SK-N-SH (cell line): ENCODE measurements at regions not wholly inside any gene's neighbourhood (a gene's known extent, or its start where the extent isn't known, plus 50 kb on each side); places are given as distances from the start of the nearest gene placed in this dataset.

Experiments used
- CTCF ChIA-PET: fragments of 300-600, 350-600 bp; formaldehyde crosslinking; extraction: SDS; loops from one replicate; lab custom pipeline; 2021; lab: Yijun Ruan, JAX
- POLR2A ChIA-PET: fragments of 350-600 bp; sonication (Branson Sonifier 250); formaldehyde crosslinking; extraction: SDS; loops from one replicate; lab custom pipeline; 2020; ENCODE audit warnings: antibody characterized with exemption, inconsistent platforms; lab: Yijun Ruan, JAX
- DNase-seq: peaks from one replicate; pipeline ENCODE4 v3.0.0; 2012
- H2AFZ ChIP-seq: fragments of 200-600 bp; sonication (generic); 2 replicates; pipeline ENCODE4 v1.8.1; 2016; ENCODE audit warnings: antibody characterized with exemption, mild to moderate bottlenecking, low read depth
- H3F3A ChIP-seq: fragments of 200-600 bp; sonication (generic); replicated peaks from 2 replicates; pipeline ENCODE3; 2016; ENCODE audit warnings: antibody characterized with exemption, mild to moderate bottlenecking; ENCODE audit not compliant: insufficient read depth
- H3K27ac ChIP-seq, 2 experiments: fragments of 200-500 bp in 1 of 2; fragments of 200-600 bp in 1 of 2; sonication (Bioruptor generic) in 1 of 2; sonication (generic), shearing (Covaris generic) in 1 of 2; 2 replicates each; pipeline versions ENCODE4 v1.5.1 to v1.6.1; 2014 to 2016; ENCODE audit warnings: low read depth in 2 of 2, inconsistent platforms in 1 of 2, low read length in 1 of 2, mild to moderate bottlenecking in 1 of 2, mixed read lengths in 1 of 2
- H3K27me3 ChIP-seq: fragments of 200-600 bp; sonication (generic), shearing (Covaris generic); 2 replicates; pipeline ENCODE4 v1.6.1; 2016; ENCODE audit warnings: mixed run types; ENCODE audit not compliant: insufficient read depth
- H3K36me3 ChIP-seq, 2 experiments: fragments of 200-500 bp in 1 of 2; fragments of 200-600 bp in 1 of 2; sonication (Bioruptor generic) in 1 of 2; sonication (generic) in 1 of 2; replicated peaks in 1 of 2; 2 replicates each; pipeline versions ENCODE3 to v1.5.1; 2014 to 2016; ENCODE audit warnings: low read length in 1 of 2, mild to moderate bottlenecking in 1 of 2; ENCODE audit not compliant: insufficient read depth in 2 of 2, control insufficient read depth in 1 of 2
- H3K4me1 ChIP-seq, 2 experiments: fragments of 200-500 bp in 1 of 2; fragments of 200-600 bp in 1 of 2; sonication (Bioruptor generic) in 1 of 2; sonication (generic), shearing (Covaris generic) in 1 of 2; 2 replicates each; pipeline versions ENCODE4 v1.5.1 to v1.6.1; 2014 to 2016; ENCODE audit warnings: low read depth in 1 of 2, low read length in 1 of 2, mixed run types in 1 of 2; ENCODE audit not compliant: insufficient read depth in 2 of 2, control insufficient read depth in 1 of 2
- H3K4me2 ChIP-seq: fragments of 200-600 bp; sonication (generic), shearing (Covaris generic); 2 replicates; pipeline ENCODE4 v1.6.1; 2017; ENCODE audit warnings: mixed run types
- H3K4me3 ChIP-seq, 2 experiments: fragments of 200-500 bp in 1 of 2; fragments of 200-600 bp in 1 of 2; sonication (Bioruptor generic) in 1 of 2; sonication (generic), shearing (Covaris generic) in 1 of 2; 2 replicates each; pipeline versions ENCODE4 v1.5.1 to v1.8.1; 2014 to 2016; ENCODE audit warnings: low read depth in 2 of 2, inconsistent platforms in 1 of 2, low read length in 1 of 2, mild to moderate bottlenecking in 1 of 2, mixed read lengths in 1 of 2, moderate library complexity in 1 of 2
- H3K79me2 ChIP-seq: fragments of 200-600 bp; sonication (generic); 2 replicates; pipeline ENCODE4 v1.8.1; 2017; ENCODE audit warnings: mild to moderate bottlenecking; ENCODE audit not compliant: insufficient read depth
- H3K9ac ChIP-seq: fragments of 200-600 bp; sonication (generic); 2 replicates; pipeline ENCODE4 v1.6.1; 2017; ENCODE audit warnings: mixed run types
- H3K9me2 ChIP-seq: fragments of 200-600 bp; sonication (generic); 2 replicates; pipeline ENCODE4 v1.6.1; 2017; ENCODE audit warnings: mixed run types
- H3K9me3 ChIP-seq: fragments of 200-600 bp; sonication (generic); 2 replicates; pipeline ENCODE4 v1.6.1; 2017; ENCODE audit warnings: mixed run types, mild to moderate bottlenecking, moderate library complexity
- H4K20me1 ChIP-seq: fragments of 200-600 bp; sonication (generic); 2 replicates; pipeline ENCODE4 v1.6.1; 2017; ENCODE audit warnings: mild to moderate bottlenecking, mixed run types; ENCODE audit not compliant: insufficient read depth
- CHD2 ChIP-seq: fragments of 150-350 bp; IDR thresholded peaks from 2 replicates; pipeline ENCODE4 v1.6.1; 2018; ENCODE audit warnings: low read length; ENCODE audit not compliant: partially characterized antibody
- EZH2phosphoT487 ChIP-seq: fragments of 200-600 bp; sonication (generic); IDR thresholded peaks from 2 replicates; pipeline ENCODE4 v1.6.1; 2017; ENCODE audit warnings: low read depth, mixed run types, mild to moderate bottlenecking, antibody characterized with exemption, moderate library complexity, borderline replicate concordance
- FOSL2 ChIP-seq: IDR thresholded peaks from 2 replicates; pipeline ENCODE4 v1.4.0; 2012; ENCODE audit warnings: low read depth, mild to moderate bottlenecking, moderate library complexity, borderline replicate concordance
- FOXJ3 ChIP-seq: sonication (generic); formaldehyde crosslinking; IDR thresholded peaks from 2 replicates; pipeline ENCODE4 v1.5.1; 2020; ENCODE audit warnings: mild to moderate bottlenecking, missing genetic modification reagents
- GABPA ChIP-seq: IDR thresholded peaks from 2 replicates; pipeline ENCODE4 v1.4.0; 2012; ENCODE audit warnings: low read depth, mild to moderate bottlenecking
- MEF2A ChIP-seq: IDR thresholded peaks from 2 replicates; pipeline ENCODE4 v1.4.0; 2012; ENCODE audit warnings: low read depth, borderline replicate concordance
- POLR2AphosphoS5 ChIP-seq: IDR thresholded peaks from 2 replicates; pipeline ENCODE4 v1.6.1; 2012; ENCODE audit warnings: low read depth, low read length
- RCOR1 ChIP-seq: fragments of 150-350 bp; IDR thresholded peaks from 2 replicates; pipeline ENCODE4 v1.6.1; 2017; ENCODE audit warnings: antibody characterized with exemption, low read length
- REST ChIP-seq: IDR thresholded peaks from 2 replicates; pipeline ENCODE4 v1.6.1; 2012; ENCODE audit warnings: mild to moderate bottlenecking, low read depth, low read length, moderate library complexity
- RFX5 ChIP-seq: IDR thresholded peaks from 2 replicates; pipeline ENCODE4 v1.6.1; 2012; ENCODE audit warnings: mild to moderate bottlenecking, improper control_type of control experiment, low read length
- SMC3 ChIP-seq: IDR thresholded peaks from 2 replicates; pipeline ENCODE4 v1.6.1; 2012; ENCODE audit warnings: low read depth, low read length, improper control_type of control experiment
- USF1 ChIP-seq: IDR thresholded peaks from 2 replicates; pipeline ENCODE4 v1.4.0; 2012; ENCODE audit warnings: low read depth, borderline replicate concordance
- YY1 ChIP-seq: IDR thresholded peaks from 2 replicates; pipeline ENCODE4 v1.4.0; 2012; ENCODE audit warnings: low read depth, mild to moderate bottlenecking
- WGBS: methylation state at CpG from one replicate; pipeline ENCODE4 v1.1.6; 2017; ENCODE audit warnings: low lambda C conversion rate; 5-methylcytosine and 5-hydroxymethylcytosine counted together
- TF ChIP-seq, protein P1 (sequence below): fragments of 200-600 bp; sonication (generic); IDR thresholded peaks from 2 replicates; pipeline ENCODE4 v1.6.1; 2017; ENCODE audit warnings: antibody characterized with exemption, mild to moderate bottlenecking, moderate library complexity
- TF ChIP-seq, protein P2 (sequence below): IDR thresholded peaks from 2 replicates; pipeline ENCODE4 v1.4.0; 2012; ENCODE audit warnings: low read depth, borderline replicate concordance
- TF ChIP-seq, protein P3 (sequence below): fragments of 150-350 bp; IDR thresholded peaks from 2 replicates; pipeline ENCODE4 v1.6.1; 2016; ENCODE audit warnings: mild to moderate bottlenecking, low read depth, low read length

- no peaks in the 10 kb centered on the region for H3K4me1 ChIP-seq
- H3K4me2 ChIP-seq = no peak overlapping the region
- WGBS = 48% methylated on average over 12 of the region's 21 CpGs
- no peaks in the 10 kb centered on the region for H3K79me2 ChIP-seq
- no peak overlapping the region for H3K9ac ChIP-seq
- no peak overlapping the region for H3K4me3 ChIP-seq
- no peaks in the 10 kb centered on the region for H3K36me3 ChIP-seq
- H2AFZ ChIP-seq = no peak overlapping the region
- no peak for TF ChIP-seq RFX5
- H4K20me1 ChIP-seq = no peaks in the 10 kb centered on the region
- H3K27me3 ChIP-seq = no peaks in the 10 kb centered on the region
- POLR2A ChIA-PET = no interaction called here
- no peaks in the 10 kb centered on the region for H3F3A ChIP-seq
- no peaks in the 10 kb centered on the region for H3K9me2 ChIP-seq
- DNase-seq = no peak
- H3K9me3 ChIP-seq = no peaks in the 10 kb centered on the region
- no peak overlapping the region for H3K27ac ChIP-seq
- CTCF ChIA-PET = no interaction called here
Measured at GRCh38 chr6:168198302-168199180, 119.5 kb upstream of the FRMD1 start.

DNA sequence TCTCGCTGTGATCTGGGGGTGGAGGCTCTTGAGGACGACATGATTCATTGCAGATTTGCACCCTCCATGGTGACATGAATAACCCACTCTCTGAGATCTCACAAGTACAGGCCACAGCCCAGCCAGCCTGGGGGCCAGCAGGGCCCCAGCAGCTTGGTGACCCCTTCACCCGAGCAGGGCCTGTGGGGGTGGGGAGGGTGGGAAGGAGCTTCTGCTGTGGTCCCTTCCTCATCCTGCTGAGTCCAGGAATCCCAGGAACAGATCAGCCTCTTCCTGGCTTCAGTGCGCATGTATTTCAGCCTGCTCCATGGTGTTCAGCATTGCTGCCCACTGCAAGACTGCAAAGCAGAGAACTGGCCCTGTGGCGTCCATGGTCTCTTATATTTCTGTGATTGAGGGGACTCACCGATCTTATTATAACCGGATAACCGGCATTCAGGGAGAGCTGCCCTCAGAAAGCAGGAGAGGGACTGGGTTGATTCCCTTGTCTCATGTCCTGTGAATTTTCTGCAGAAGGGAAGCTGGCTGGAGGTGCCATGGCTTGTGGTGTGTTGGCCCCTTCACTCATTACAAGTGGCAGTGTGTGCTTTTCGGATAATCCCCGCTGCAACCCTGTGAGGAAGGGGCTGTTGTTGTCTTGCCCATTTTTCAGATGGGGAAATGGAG is 118.8 kb upstream of the FRMD1 start:
- Histone ChIP-seq H3K4me1 (no peaks in the 10 kb centered on the region), H2AFZ (no peak overlapping the region), H3K9me3 (no peaks in the 10 kb centered on the region), H4K20me1 (no peaks in the 10 kb centered on the region), H3K36me3 (no peaks in the 10 kb centered on the region), H3K27ac (no peak overlapping the region), H3K79me2 (no peaks in the 10 kb centered on the region), H3K4me3 (no peak overlapping the region), H3K9me2 (no peaks in the 10 kb centered on the region), H3K4me2 (no peak overlapping the region), H3K9ac (no peak overlapping the region), H3K27me3 (no peaks in the 10 kb centered on the region), H3F3A (no peaks in the 10 kb centered on the region)
- WGBS = 45% methylated on average over 7 of the region's 10 CpGs
- POLR2A ChIA-PET = no interaction called here
- CTCF ChIA-PET = no interaction called here
- no peak for DNase-seq
- no peak for TF ChIP-seq CHD2
- no peak for TF ChIP-seq SMC3
- no peak for TF ChIP-seq FOXJ3 (CRISPR knock-in tag)
- TF ChIP-seq POLR2AphosphoS5 = no peak
- TF ChIP-seq, protein P1, sequence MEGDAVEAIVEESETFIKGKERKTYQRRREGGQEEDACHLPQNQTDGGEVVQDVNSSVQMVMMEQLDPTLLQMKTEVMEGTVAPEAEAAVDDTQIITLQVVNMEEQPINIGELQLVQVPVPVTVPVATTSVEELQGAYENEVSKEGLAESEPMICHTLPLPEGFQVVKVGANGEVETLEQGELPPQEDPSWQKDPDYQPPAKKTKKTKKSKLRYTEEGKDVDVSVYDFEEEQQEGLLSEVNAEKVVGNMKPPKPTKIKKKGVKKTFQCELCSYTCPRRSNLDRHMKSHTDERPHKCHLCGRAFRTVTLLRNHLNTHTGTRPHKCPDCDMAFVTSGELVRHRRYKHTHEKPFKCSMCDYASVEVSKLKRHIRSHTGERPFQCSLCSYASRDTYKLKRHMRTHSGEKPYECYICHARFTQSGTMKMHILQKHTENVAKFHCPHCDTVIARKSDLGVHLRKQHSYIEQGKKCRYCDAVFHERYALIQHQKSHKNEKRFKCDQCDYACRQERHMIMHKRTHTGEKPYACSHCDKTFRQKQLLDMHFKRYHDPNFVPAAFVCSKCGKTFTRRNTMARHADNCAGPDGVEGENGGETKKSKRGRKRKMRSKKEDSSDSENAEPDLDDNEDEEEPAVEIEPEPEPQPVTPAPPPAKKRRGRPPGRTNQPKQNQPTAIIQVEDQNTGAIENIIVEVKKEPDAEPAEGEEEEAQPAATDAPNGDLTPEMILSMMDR = no peak
- TF ChIP-seq REST = no peak
- TF ChIP-seq, protein P2, sequence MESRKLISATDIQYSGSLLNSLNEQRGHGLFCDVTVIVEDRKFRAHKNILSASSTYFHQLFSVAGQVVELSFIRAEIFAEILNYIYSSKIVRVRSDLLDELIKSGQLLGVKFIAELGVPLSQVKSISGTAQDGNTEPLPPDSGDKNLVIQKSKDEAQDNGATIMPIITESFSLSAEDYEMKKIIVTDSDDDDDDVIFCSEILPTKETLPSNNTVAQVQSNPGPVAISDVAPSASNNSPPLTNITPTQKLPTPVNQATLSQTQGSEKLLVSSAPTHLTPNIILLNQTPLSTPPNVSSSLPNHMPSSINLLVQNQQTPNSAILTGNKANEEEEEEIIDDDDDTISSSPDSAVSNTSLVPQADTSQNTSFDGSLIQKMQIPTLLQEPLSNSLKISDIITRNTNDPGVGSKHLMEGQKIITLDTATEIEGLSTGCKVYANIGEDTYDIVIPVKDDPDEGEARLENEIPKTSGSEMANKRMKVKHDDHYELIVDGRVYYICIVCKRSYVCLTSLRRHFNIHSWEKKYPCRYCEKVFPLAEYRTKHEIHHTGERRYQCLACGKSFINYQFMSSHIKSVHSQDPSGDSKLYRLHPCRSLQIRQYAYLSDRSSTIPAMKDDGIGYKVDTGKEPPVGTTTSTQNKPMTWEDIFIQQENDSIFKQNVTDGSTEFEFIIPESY = no peak
- no peak for TF ChIP-seq GABPA
- no peak for TF ChIP-seq EZH2phosphoT487
- TF ChIP-seq FOSL2 = no peak
- TF ChIP-seq, protein P3, sequence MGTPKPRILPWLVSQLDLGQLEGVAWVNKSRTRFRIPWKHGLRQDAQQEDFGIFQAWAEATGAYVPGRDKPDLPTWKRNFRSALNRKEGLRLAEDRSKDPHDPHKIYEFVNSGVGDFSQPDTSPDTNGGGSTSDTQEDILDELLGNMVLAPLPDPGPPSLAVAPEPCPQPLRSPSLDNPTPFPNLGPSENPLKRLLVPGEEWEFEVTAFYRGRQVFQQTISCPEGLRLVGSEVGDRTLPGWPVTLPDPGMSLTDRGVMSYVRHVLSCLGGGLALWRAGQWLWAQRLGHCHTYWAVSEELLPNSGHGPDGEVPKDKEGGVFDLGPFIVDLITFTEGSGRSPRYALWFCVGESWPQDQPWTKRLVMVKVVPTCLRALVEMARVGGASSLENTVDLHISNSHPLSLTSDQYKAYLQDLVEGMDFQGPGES = no peak
- no peak for TF ChIP-seq USF1
- TF ChIP-seq MEF2A = no peak
- TF ChIP-seq RCOR1 = no peak
- TF ChIP-seq YY1 = no peak
